H1 (cell line): ENCODE measurements at regions not wholly inside any gene's neighbourhood (a gene's known extent, or its start where the extent isn't known, plus 50 kb on each side); places are given as distances from the start of the nearest gene placed in this dataset.

Experiments
- CTCF ChIA-PET: fragments of 300-600 bp; sonication (Branson Sonifier 250); formaldehyde crosslinking; loops from one replicate; lab custom pipeline; 2021; ENCODE audit not compliant: partially characterized antibody; lab: Charles Lee
- POLR2A ChIA-PET: fragments of 300-600 bp; sonication (Branson Sonifier 250); formaldehyde crosslinking; loops from one replicate; lab custom pipeline; 2021; ENCODE audit warnings: inconsistent platforms; ENCODE audit not compliant: partially characterized antibody; lab: Charles Lee
- DNase-seq, 2 experiments: peaks; one replicate each; pipeline versions ENCODE4 v3.0.0 to v3.0.0-alpha.2; 2010 to 2022; ENCODE audit warnings: low spot score in 2 of 2, low read depth in 1 of 2, mixed read lengths in 1 of 2
- FAIRE-seq: peaks from 2 replicates; lab custom pipeline; 2011; peaks lifted over from hg19 to GRCh38; lab: Jason Lieb, UNC
- H2AFZ ChIP-seq: 2 replicates; pipeline ENCODE4 v1.8.1; 2012; ENCODE audit warnings: low read length, inconsistent platforms
- H2AK5ac ChIP-seq: 2 replicates; pipeline ENCODE4 v1.6.1; 2013; ENCODE audit warnings: low read depth, low read length
- H2BK120ac ChIP-seq: replicated peaks from 2 replicates; pipeline ENCODE3; 2013; ENCODE audit warnings: low read depth, low read length, inconsistent platforms
- H2BK12ac ChIP-seq: 2 replicates; pipeline ENCODE4 v1.6.1; 2013; ENCODE audit warnings: low read depth, low read length
- H2BK15ac ChIP-seq: 2 replicates; pipeline ENCODE4 v1.6.1; 2013; ENCODE audit warnings: low read length
- H2BK20ac ChIP-seq: 2 replicates; pipeline ENCODE4 v1.6.1; 2013; ENCODE audit warnings: low read length
- H2BK5ac ChIP-seq: 2 replicates; pipeline ENCODE4 v1.6.1; 2013; ENCODE audit warnings: low read depth, low read length
- H3K14ac ChIP-seq: 2 replicates; pipeline ENCODE4 v1.6.1; 2013; ENCODE audit warnings: inconsistent platforms; ENCODE audit not compliant: insufficient read length
- H3K18ac ChIP-seq: 2 replicates; pipeline ENCODE4 v1.6.1; 2013; ENCODE audit warnings: low read length; ENCODE audit errors: extremely low read depth
- H3K23ac ChIP-seq: 2 replicates; pipeline ENCODE4 v1.6.1; 2013; ENCODE audit warnings: inconsistent platforms; ENCODE audit not compliant: insufficient read length
- H3K23me2 ChIP-seq: 2 replicates; pipeline ENCODE4 v1.6.1; 2013; ENCODE audit warnings: low read depth, low read length
- H3K27ac ChIP-seq: 2 replicates; pipeline ENCODE4 v1.6.1; 2011; ENCODE audit warnings: low read depth, low read length, inconsistent platforms
- H3K27me3 ChIP-seq, 4 experiments: replicated peaks in 1 of 4; 1 replicate in 1 of 4; 2 replicates in 3 of 4; pipeline versions ENCODE4 v1.6.1 to v1.8.1; 2011 to 2013; ENCODE audit warnings: low read length in 3 of 4, mild to moderate bottlenecking in 3 of 4, inconsistent platforms in 2 of 4, mixed read lengths in 2 of 4, moderate library complexity in 1 of 4; ENCODE audit not compliant: control insufficient read depth in 3 of 4, insufficient read depth in 3 of 4; ENCODE audit errors: extremely low read depth in 1 of 4
- H3K36me3 ChIP-seq, 4 experiments: 2 replicates each; pipeline versions ENCODE4 v1.6.1 to v1.8.1; 2011 to 2013; ENCODE audit warnings: mild to moderate bottlenecking in 4 of 4, low read length in 3 of 4, moderate library complexity in 2 of 4, control low read depth in 1 of 4, inconsistent platforms in 1 of 4; ENCODE audit not compliant: insufficient read depth in 4 of 4, control insufficient read depth in 2 of 4
- H3K4ac ChIP-seq: replicated peaks from 2 replicates; pipeline ENCODE3; 2013; ENCODE audit warnings: low read length, low read depth, mixed read lengths, inconsistent platforms; ENCODE audit not compliant: insufficient read length
- H3K4me1 ChIP-seq, 4 experiments: replicated peaks in 1 of 4; 1 replicate in 1 of 4; 2 replicates in 3 of 4; pipeline versions ENCODE4 v1.6.1 to v1.8.1; 2011 to 2013; ENCODE audit warnings: low read length in 3 of 4, inconsistent platforms in 2 of 4, mixed read lengths in 1 of 4; ENCODE audit not compliant: insufficient read depth in 4 of 4, control insufficient read depth in 3 of 4
- H3K4me2 ChIP-seq, 2 experiments: 2 replicates each; pipeline versions ENCODE4 v1.6.1 to v1.8.1; 2011 to 2013; ENCODE audit warnings: low read depth in 2 of 2, low read length in 2 of 2, control low read depth in 1 of 2, inconsistent platforms in 1 of 2, mild to moderate bottlenecking in 1 of 2; ENCODE audit not compliant: insufficient read depth in 1 of 2
- H3K4me3 ChIP-seq, 4 experiments: fragments of 200-600, 300-600 bp in 1 of 4; sonication (generic), shearing (Covaris generic), sonication (Bioruptor Twin) in 1 of 4; 2 replicates each; pipeline versions ENCODE4 v1.5.1 to v1.8.1; 2011 to 2016; ENCODE audit warnings: low read length in 4 of 4, low read depth in 3 of 4, control low read depth in 2 of 4, inconsistent platforms in 2 of 4, mild to moderate bottlenecking in 2 of 4, mixed read lengths in 1 of 4, moderate library complexity in 1 of 4; ENCODE audit not compliant: insufficient read depth in 2 of 4; ENCODE audit errors: extremely low read depth in 1 of 4
- H3K56ac ChIP-seq: replicated peaks from 2 replicates; pipeline ENCODE3; 2013; ENCODE audit warnings: low read depth, mild to moderate bottlenecking, mixed read lengths, low read length, inconsistent platforms; ENCODE audit not compliant: insufficient read length
- H3K79me1 ChIP-seq: 2 replicates; pipeline ENCODE4 v1.6.1; 2013; ENCODE audit warnings: low read depth, low read length, control low read depth
- H3K79me2 ChIP-seq, 2 experiments: 2 replicates each; pipeline versions ENCODE4 v1.6.1 to v1.8.1; 2012 to 2013; ENCODE audit warnings: low read length in 2 of 2, mild to moderate bottlenecking in 2 of 2, inconsistent platforms in 1 of 2; ENCODE audit not compliant: insufficient read depth in 2 of 2, control insufficient read depth in 1 of 2
- H3K9ac ChIP-seq, 4 experiments: replicated peaks in 1 of 4; 1 replicate in 1 of 4; 2 replicates in 3 of 4; pipeline versions ENCODE4 v1.6.1 to v1.8.1; 2011 to 2013; ENCODE audit warnings: low read depth in 3 of 4, low read length in 3 of 4, control low read depth in 2 of 4, mild to moderate bottlenecking in 2 of 4, moderate library complexity in 2 of 4, inconsistent platforms in 1 of 4; ENCODE audit errors: extremely low read depth in 1 of 4
- H3K9me3 ChIP-seq, 2 experiments: 2 replicates each; pipeline versions ENCODE4 v1.6.1 to v1.8.1; 2012 to 2013; ENCODE audit warnings: mild to moderate bottlenecking in 2 of 2, moderate library complexity in 2 of 2, control low read depth in 1 of 2, inconsistent platforms in 1 of 2, low read depth in 1 of 2, low read length in 1 of 2, mixed read lengths in 1 of 2; ENCODE audit not compliant: insufficient read depth in 2 of 2
- H4K20me1 ChIP-seq, 2 experiments: replicated peaks in 1 of 2; 2 replicates each; pipeline versions ENCODE3 to v1.8.1; 2011 to 2013; ENCODE audit warnings: inconsistent platforms in 2 of 2, low read length in 2 of 2, mild to moderate bottlenecking in 1 of 2; ENCODE audit not compliant: insufficient read depth in 2 of 2, control insufficient read depth in 1 of 2
- H4K5ac ChIP-seq: 2 replicates; pipeline ENCODE4 v1.6.1; 2013; ENCODE audit warnings: low read length, low read depth, mixed read lengths, inconsistent platforms; ENCODE audit not compliant: insufficient read length
- H4K8ac ChIP-seq: 2 replicates; pipeline ENCODE4 v1.8.0; 2013; ENCODE audit warnings: mild to moderate bottlenecking, moderate library complexity, low read length, inconsistent platforms; ENCODE audit not compliant: insufficient read depth; ENCODE audit errors: extremely low read depth
- H4K91ac ChIP-seq: replicated peaks from 2 replicates; pipeline ENCODE3; 2013; ENCODE audit warnings: low read length, mixed read lengths, inconsistent platforms; ENCODE audit not compliant: insufficient read length
- CBX5 ChIP-seq: fragments of 300-800, 300-1000 bp; sonication (generic); IDR thresholded peaks from 2 replicates; pipeline ENCODE4 v1.7.1; 2016; ENCODE audit warnings: antibody characterized with exemption, low read length, low read depth
- E2F6 ChIP-seq: IDR thresholded peaks from 2 replicates; pipeline ENCODE4 v1.6.1; 2012; ENCODE audit warnings: inconsistent platforms
- GABPA ChIP-seq: IDR thresholded peaks from 2 replicates; pipeline ENCODE4 v1.6.1; 2011; ENCODE audit warnings: mild to moderate bottlenecking, low read length, moderate library complexity, borderline replicate concordance; ENCODE audit not compliant: insufficient read depth
- GTF2F1 ChIP-seq: IDR thresholded peaks from 2 replicates; pipeline ENCODE4 v1.6.1; 2012; ENCODE audit warnings: low read depth, low read length, improper control_type of control experiment, borderline replicate concordance
- POU5F1 ChIP-seq: IDR thresholded peaks from 2 replicates; pipeline ENCODE4 v1.6.1; 2011; ENCODE audit warnings: low read depth, mild to moderate bottlenecking, low read length, moderate library complexity
- SIRT6 ChIP-seq: IDR thresholded peaks from one replicate; pipeline ENCODE4 v1.7.1; 2012; ENCODE audit warnings: low read length, inconsistent platforms
- TBP ChIP-seq: IDR thresholded peaks from 2 replicates; pipeline ENCODE4 v1.6.1; 2011; ENCODE audit warnings: low read depth, low read length, improper control_type of control experiment
- WGBS, 2 experiments: shearing (Covaris generic) in 1 of 2; methylation state at CpG; one replicate each; pipeline versions ENCODE4 v1.1.6 to v1.1.7; 2013 to 2015; ENCODE audit warnings: low lambda C conversion rate in 2 of 2, mixed read lengths in 2 of 2, inconsistent platforms in 1 of 2, low coverage in 1 of 2, missing lambda C conversion rate in 1 of 2; ENCODE audit not compliant: insufficient replicate concordance in 2 of 2, insufficient coverage in 1 of 2, insufficient read length in 1 of 2; ENCODE audit errors: extremely low coverage in 1 of 2, missing lambda C conversion rate in 1 of 2; 5-methylcytosine and 5-hydroxymethylcytosine counted together

GRCh38 chr1:198959032-198959431, 320.2 kb downstream of the PTPRC start:
- CTCF ChIA-PET: no interaction called here
- no peak overlapping the region for H3K27ac ChIP-seq
- no peaks in the 10 kb centered on the region for H3K36me3 ChIP-seq
- no peak overlapping the region for H3K56ac ChIP-seq
- no peaks in the 10 kb centered on the region for H3K4me1 ChIP-seq
- H2BK12ac ChIP-seq: no peak overlapping the region
- H3K4me2 ChIP-seq: no peak overlapping the region
- WGBS, 2 experiments: 88% methylated on average over 3 of the region's 3 CpGs; no CpG with 5 or more reads in 1 of the 2 experiments
- no peak overlapping the region for H3K18ac ChIP-seq
- no peak overlapping the region for H2AK5ac ChIP-seq
- no peaks in the 10 kb centered on the region for H3K23me2 ChIP-seq
- no peak overlapping the region for H3K23ac ChIP-seq
- no peak overlapping the region for H4K5ac ChIP-seq
- no peak overlapping the region for H3K14ac ChIP-seq
- H3K79me1 ChIP-seq: no peaks in the 10 kb centered on the region
- H4K20me1 ChIP-seq: no peaks in the 10 kb centered on the region
- H3K27me3 ChIP-seq: no peaks in the 10 kb centered on the region
- POLR2A ChIA-PET: no interaction called here
- H3K4ac ChIP-seq: no peak overlapping the region
- no peak overlapping the region for H2BK15ac ChIP-seq
- no peak overlapping the region for H3K9ac ChIP-seq
- no peaks in the 10 kb centered on the region for H3K9me3 ChIP-seq
- H4K8ac ChIP-seq: no peak overlapping the region
- H3K4me3 ChIP-seq: no peak overlapping the region
- FAIRE-seq (no peak), DNase-seq (no peak)
- H4K91ac ChIP-seq: no peak overlapping the region
- H2BK5ac ChIP-seq: no peak overlapping the region
- H2BK20ac ChIP-seq: no peak overlapping the region
- H3K79me2 ChIP-seq: no peaks in the 10 kb centered on the region
- no peak overlapping the region for H2BK120ac ChIP-seq
- H2AFZ ChIP-seq: no peak overlapping the region
- TF ChIP-seq TBP (no peak), GTF2F1 (no peak), GABPA (no peak), CBX5 (no peak), SIRT6 (no peak), E2F6 (no peak), POU5F1 (no peak)
